ENCODE measurements at regions not wholly inside any gene's neighbourhood (a gene's known extent, or its start where the extent isn't known, plus 50 kb on each side); places are given as distances from the start of the nearest gene placed in this dataset.

DNA sequence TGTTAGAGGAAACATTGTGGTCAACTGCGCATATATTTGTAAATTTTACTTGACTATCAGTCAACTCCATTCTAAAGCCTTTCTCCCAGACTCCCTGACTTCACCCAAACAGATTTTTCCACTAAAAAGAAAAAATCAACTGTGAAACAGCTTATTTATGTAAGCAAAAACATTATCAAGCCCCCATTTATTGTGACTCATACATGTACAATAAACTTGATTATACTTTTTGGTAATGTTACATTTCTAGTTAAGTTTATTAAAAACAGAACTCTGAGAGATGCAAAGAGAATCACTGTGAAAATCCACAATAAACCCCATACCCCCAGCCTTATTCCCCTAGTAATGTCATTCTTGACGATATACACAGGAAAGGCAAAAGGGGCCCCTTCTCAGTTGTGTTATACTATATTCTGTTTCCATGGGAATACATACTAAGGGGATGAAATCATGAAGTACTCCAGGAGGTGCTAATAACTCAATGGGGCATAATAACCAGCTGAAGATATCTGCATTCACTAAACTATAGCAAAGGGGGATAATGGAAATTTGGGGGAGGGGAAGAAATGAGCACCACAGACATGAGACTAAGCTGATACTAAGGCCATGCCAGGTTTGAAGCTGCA, 616.0 kb downstream of the ACTL7B start:
- no peak for TF ChIP-seq POLR2A (IDR thresholded peaks at IDR 0.05)
- TF ChIP-seq, protein P1, sequence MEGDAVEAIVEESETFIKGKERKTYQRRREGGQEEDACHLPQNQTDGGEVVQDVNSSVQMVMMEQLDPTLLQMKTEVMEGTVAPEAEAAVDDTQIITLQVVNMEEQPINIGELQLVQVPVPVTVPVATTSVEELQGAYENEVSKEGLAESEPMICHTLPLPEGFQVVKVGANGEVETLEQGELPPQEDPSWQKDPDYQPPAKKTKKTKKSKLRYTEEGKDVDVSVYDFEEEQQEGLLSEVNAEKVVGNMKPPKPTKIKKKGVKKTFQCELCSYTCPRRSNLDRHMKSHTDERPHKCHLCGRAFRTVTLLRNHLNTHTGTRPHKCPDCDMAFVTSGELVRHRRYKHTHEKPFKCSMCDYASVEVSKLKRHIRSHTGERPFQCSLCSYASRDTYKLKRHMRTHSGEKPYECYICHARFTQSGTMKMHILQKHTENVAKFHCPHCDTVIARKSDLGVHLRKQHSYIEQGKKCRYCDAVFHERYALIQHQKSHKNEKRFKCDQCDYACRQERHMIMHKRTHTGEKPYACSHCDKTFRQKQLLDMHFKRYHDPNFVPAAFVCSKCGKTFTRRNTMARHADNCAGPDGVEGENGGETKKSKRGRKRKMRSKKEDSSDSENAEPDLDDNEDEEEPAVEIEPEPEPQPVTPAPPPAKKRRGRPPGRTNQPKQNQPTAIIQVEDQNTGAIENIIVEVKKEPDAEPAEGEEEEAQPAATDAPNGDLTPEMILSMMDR (IDR thresholded peaks at IDR 0.05), result no peak
- no peak for TF ChIP-seq POLR2AphosphoS5 (IDR thresholded peaks at IDR 0.05; ENCODE audit: insufficient read depth in 1 of 2, low read depth in 1 of 2)

Measured in vagina (tissue), 2 donors.